ENCODE measurements at regions not wholly inside any gene's neighbourhood (a gene's known extent, or its start where the extent isn't known, plus 50 kb on each side); places are given as distances from the start of the nearest gene placed in this dataset.

DNA sequence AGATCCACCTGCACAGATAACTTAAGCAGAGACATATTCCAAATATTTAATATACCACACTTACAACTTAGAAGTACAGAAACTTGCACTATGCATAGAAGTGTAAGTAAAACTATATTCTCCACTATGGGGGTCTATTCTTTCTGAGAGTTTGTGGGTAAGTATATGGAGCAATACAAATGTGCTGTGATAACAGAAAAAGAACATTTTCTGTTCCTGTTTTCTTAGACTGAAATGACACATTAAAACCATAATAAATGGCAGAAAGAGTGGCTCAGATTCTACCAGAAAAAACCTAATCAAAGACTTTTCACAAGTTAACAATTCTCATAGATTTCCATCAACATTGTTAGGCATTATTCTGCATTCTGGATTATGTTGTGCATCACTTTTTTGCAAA is 96.6 kb upstream of the WNT7A start (continued):
- TF ChIP-seq, protein P1, sequence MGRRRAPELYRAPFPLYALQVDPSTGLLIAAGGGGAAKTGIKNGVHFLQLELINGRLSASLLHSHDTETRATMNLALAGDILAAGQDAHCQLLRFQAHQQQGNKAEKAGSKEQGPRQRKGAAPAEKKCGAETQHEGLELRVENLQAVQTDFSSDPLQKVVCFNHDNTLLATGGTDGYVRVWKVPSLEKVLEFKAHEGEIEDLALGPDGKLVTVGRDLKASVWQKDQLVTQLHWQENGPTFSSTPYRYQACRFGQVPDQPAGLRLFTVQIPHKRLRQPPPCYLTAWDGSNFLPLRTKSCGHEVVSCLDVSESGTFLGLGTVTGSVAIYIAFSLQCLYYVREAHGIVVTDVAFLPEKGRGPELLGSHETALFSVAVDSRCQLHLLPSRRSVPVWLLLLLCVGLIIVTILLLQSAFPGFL (CRISPR knock-in tag; IDR thresholded peaks at IDR 0.05; ENCODE audit: borderline replicate concordance) = no peak

DNA sequence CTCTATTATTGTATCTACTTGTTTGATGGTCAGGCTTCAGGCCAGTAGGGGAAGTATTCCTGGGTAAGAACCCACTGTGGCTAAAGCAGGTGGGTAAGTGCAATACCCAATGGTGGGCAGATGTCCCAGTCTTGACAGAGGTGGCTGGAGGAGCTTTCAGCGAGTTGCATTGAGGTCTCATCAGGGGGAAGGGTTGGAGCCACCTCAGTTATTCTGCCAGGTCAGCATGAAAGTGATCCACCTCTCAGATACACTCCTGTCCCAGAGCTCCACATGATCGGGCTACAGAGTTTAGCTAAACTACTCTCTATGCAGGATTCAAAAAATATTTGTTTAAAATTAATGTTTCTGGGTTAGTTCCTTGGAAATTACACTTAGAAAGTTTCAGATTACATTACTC is 95.8 kb upstream of the WNT7A start:
- H3K4me1 Mint-ChIP-seq = no peaks in the 10 kb centered on the region
- CTCF ChIA-PET = no interaction called here
- H3K9me3 Mint-ChIP-seq = peaks cover 50% of the 10 kb centered on the region
- ATAC-seq (no peak), DNase-seq (ENCODE audit: low spot score) (no peak)
- H3K27me3 Mint-ChIP-seq (ENCODE audit: low read depth) = peaks cover 15% of the 10 kb centered on the region
- H3K4me3 Mint-ChIP-seq = no peak overlapping the region
- no peak overlapping the region for H3K27ac Mint-ChIP-seq
- POLR2A ChIA-PET = no interaction called here
- H3K36me3 Mint-ChIP-seq = peaks cover 19% of the 10 kb centered on the region
- TF ChIP-seq FOXP1 (CRISPR knock-in tag; IDR thresholded peaks at IDR 0.05; ENCODE audit: borderline replicate concordance) (no peak), JAZF1 (CRISPR knock-in tag; IDR thresholded peaks at IDR 0.05) (no peak), ETV6 (CRISPR knock-in tag; IDR thresholded peaks at IDR 0.05) (no peak), ZNF396 (CRISPR knock-in tag; IDR thresholded peaks at IDR 0.05; ENCODE audit: borderline replicate concordance) (no peak), RELA (CRISPR knock-in tag; IDR thresholded peaks at IDR 0.05; ENCODE audit: borderline replicate concordance) (no peak), ATF1 (CRISPR knock-in tag; IDR thresholded peaks at IDR 0.05) (no peak), HMGA2 (CRISPR knock-in tag; IDR thresholded peaks at IDR 0.05) (no peak), NFATC4 (CRISPR knock-in tag; IDR thresholded peaks at IDR 0.05) (no peak), MYBL2 (CRISPR knock-in tag; IDR thresholded peaks at IDR 0.05) (no peak)
- TF ChIP-seq, protein P2, sequence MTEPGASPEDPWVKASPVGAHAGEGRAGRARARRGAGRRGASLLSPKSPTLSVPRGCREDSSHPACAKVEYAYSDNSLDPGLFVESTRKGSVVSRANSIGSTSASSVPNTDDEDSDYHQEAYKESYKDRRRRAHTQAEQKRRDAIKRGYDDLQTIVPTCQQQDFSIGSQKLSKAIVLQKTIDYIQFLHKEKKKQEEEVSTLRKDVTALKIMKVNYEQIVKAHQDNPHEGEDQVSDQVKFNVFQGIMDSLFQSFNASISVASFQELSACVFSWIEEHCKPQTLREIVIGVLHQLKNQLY (CRISPR knock-in tag; IDR thresholded peaks at IDR 0.05) = no peak
- TF ChIP-seq, protein P3, sequence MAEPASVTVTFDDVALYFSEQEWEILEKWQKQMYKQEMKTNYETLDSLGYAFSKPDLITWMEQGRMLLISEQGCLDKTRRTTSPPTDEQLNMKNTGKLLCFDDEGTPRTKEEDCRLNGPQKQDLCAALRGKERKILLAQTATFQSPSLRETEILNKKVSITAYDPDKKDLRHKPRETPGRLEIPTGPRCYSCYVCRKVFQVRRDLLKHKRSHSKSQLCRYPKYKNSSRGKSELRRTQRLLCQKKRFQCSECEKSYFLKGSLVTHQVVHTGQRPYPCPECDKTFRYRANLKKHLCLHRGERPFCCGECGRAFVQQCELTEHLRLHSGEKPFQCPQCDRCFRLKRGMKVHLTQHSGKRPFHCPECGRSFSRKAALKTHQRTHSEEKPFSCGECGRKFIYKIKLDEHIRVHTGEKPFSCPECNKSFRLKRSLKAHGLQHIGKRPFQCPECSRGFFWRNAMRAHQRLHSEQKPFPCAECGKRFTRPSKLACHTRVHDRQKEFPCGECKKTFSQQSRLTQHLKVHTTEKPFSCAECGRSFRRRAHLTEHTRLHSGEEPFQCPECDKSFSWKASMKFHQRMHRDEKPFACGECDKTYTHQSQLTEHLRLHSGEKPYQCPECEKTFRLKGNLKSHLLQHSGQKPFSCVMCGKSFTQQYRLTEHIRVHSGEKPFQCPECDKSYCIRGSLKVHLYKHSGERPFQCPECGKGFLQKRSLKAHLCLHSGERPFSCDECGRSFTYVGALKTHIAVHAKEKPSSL (CRISPR knock-in tag; conservative IDR thresholded peaks at IDR 0.05) = no peak
- TF ChIP-seq, protein P4, sequence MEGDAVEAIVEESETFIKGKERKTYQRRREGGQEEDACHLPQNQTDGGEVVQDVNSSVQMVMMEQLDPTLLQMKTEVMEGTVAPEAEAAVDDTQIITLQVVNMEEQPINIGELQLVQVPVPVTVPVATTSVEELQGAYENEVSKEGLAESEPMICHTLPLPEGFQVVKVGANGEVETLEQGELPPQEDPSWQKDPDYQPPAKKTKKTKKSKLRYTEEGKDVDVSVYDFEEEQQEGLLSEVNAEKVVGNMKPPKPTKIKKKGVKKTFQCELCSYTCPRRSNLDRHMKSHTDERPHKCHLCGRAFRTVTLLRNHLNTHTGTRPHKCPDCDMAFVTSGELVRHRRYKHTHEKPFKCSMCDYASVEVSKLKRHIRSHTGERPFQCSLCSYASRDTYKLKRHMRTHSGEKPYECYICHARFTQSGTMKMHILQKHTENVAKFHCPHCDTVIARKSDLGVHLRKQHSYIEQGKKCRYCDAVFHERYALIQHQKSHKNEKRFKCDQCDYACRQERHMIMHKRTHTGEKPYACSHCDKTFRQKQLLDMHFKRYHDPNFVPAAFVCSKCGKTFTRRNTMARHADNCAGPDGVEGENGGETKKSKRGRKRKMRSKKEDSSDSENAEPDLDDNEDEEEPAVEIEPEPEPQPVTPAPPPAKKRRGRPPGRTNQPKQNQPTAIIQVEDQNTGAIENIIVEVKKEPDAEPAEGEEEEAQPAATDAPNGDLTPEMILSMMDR (IDR thresholded peaks at IDR 0.05) = no peak
- TF ChIP-seq, protein P5, sequence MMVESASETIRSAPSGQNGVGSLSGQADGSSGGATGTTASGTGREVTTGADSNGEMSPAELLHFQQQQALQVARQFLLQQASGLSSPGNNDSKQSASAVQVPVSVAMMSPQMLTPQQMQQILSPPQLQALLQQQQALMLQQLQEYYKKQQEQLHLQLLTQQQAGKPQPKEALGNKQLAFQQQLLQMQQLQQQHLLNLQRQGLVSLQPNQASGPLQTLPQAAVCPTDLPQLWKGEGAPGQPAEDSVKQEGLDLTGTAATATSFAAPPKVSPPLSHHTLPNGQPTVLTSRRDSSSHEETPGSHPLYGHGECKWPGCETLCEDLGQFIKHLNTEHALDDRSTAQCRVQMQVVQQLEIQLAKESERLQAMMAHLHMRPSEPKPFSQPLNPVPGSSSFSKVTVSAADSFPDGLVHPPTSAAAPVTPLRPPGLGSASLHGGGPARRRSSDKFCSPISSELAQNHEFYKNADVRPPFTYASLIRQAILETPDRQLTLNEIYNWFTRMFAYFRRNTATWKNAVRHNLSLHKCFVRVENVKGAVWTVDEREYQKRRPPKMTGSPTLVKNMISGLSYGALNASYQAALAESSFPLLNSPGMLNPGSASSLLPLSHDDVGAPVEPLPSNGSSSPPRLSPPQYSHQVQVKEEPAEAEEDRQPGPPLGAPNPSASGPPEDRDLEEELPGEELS (CRISPR knock-in tag; IDR thresholded peaks at IDR 0.05) = no peak
- TF ChIP-seq, protein P6, sequence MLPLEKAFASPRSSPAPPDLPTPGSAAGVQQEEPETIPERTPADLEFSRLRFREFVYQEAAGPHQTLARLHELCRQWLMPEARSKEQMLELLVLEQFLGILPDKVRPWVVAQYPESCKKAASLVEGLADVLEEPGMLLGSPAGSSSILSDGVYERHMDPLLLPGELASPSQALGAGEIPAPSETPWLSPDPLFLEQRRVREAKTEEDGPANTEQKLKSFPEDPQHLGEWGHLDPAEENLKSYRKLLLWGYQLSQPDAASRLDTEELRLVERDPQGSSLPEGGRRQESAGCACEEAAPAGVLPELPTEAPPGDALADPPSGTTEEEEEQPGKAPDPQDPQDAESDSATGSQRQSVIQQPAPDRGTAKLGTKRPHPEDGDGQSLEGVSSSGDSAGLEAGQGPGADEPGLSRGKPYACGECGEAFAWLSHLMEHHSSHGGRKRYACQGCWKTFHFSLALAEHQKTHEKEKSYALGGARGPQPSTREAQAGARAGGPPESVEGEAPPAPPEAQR (CRISPR knock-in tag; IDR thresholded peaks at IDR 0.05) = no peak
- TF ChIP-seq, protein P7, sequence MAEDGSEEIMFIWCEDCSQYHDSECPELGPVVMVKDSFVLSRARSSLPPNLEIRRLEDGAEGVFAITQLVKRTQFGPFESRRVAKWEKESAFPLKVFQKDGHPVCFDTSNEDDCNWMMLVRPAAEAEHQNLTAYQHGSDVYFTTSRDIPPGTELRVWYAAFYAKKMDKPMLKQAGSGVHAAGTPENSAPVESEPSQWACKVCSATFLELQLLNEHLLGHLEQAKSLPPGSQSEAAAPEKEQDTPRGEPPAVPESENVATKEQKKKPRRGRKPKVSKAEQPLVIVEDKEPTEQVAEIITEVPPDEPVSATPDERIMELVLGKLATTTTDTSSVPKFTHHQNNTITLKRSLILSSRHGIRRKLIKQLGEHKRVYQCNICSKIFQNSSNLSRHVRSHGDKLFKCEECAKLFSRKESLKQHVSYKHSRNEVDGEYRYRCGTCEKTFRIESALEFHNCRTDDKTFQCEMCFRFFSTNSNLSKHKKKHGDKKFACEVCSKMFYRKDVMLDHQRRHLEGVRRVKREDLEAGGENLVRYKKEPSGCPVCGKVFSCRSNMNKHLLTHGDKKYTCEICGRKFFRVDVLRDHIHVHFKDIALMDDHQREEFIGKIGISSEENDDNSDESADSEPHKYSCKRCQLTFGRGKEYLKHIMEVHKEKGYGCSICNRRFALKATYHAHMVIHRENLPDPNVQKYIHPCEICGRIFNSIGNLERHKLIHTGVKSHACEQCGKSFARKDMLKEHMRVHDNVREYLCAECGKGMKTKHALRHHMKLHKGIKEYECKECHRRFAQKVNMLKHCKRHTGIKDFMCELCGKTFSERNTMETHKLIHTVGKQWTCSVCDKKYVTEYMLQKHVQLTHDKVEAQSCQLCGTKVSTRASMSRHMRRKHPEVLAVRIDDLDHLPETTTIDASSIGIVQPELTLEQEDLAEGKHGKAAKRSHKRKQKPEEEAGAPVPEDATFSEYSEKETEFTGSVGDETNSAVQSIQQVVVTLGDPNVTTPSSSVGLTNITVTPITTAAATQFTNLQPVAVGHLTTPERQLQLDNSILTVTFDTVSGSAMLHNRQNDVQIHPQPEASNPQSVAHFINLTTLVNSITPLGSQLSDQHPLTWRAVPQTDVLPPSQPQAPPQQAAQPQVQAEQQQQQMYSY (CRISPR knock-in tag; IDR thresholded peaks at IDR 0.05) = no peak
- TF ChIP-seq, protein P8, sequence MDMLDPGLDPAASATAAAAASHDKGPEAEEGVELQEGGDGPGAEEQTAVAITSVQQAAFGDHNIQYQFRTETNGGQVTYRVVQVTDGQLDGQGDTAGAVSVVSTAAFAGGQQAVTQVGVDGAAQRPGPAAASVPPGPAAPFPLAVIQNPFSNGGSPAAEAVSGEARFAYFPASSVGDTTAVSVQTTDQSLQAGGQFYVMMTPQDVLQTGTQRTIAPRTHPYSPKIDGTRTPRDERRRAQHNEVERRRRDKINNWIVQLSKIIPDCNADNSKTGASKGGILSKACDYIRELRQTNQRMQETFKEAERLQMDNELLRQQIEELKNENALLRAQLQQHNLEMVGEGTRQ (CRISPR knock-in tag; IDR thresholded peaks at IDR 0.05) = no peak
- TF ChIP-seq, protein P9, sequence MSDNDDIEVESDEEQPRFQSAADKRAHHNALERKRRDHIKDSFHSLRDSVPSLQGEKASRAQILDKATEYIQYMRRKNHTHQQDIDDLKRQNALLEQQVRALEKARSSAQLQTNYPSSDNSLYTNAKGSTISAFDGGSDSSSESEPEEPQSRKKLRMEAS (CRISPR knock-in tag; IDR thresholded peaks at IDR 0.05) = no peak

Measured in WTC11 (cell line).